K562 (cell line): ENCODE measurements at regions not wholly inside any gene's neighbourhood (a gene's known extent, or its start where the extent isn't known, plus 50 kb on each side); places are given as distances from the start of the nearest gene placed in this dataset.

Experiments
- HDAC2 ChIP-seq: fragments of 450-650 bp; IDR thresholded peaks from 2 replicates; pipeline ENCODE4 v1.6.1; 2016; ENCODE audit warnings: mild to moderate bottlenecking
- MYC ChIP-seq, 2 experiments: fragments of 250-450 bp in 1 of 2; sonication (Bioruptor Pico) in 1 of 2; IDR thresholded peaks; 2 replicates each; pipeline versions ENCODE4 v1.5.1 to v1.6.1; 2012 to 2021; ENCODE audit warnings: low read depth in 2 of 2, borderline replicate concordance in 1 of 2, improper control_type of control experiment in 1 of 2, low read length in 1 of 2, mild to moderate bottlenecking in 1 of 2, moderate library complexity in 1 of 2
- STAT5B ChIP-seq: fragments of 250-450 bp; sonication (Bioruptor Pico); IDR thresholded peaks from 2 replicates; pipeline ENCODE4 v1.8.0; 2021; ENCODE audit warnings: mild to moderate bottlenecking, inconsistent platforms
- TEAD4 ChIP-seq, 2 experiments: sonication (generic) in 1 of 2; formaldehyde crosslinking in 1 of 2; IDR thresholded peaks; 2 replicates each; pipeline versions ENCODE4 v1.6.1 to v1.8.0; 2012 to 2022; ENCODE audit warnings: borderline replicate concordance in 1 of 2, inconsistent platforms in 1 of 2, low read length in 1 of 2, mild to moderate bottlenecking in 1 of 2, missing genetic modification reagents in 1 of 2
- ZNF24 ChIP-seq: fragments of 450-650 bp; IDR thresholded peaks from 2 replicates; pipeline ENCODE4 v1.6.1; 2016
- TF ChIP-seq, protein P1 (sequence below), 2 experiments: fragments of 450-650 bp in 1 of 2; IDR thresholded peaks; 2 replicates each; pipeline ENCODE4 v1.6.1; 2011 to 2017; ENCODE audit warnings: low read depth in 2 of 2, antibody characterized with exemption in 1 of 2, borderline replicate concordance in 1 of 2, low read length in 1 of 2, mild to moderate bottlenecking in 1 of 2, mixed read lengths in 1 of 2; ENCODE audit not compliant: control insufficient read depth in 1 of 2
- TF ChIP-seq, protein P2 (sequence below): fragments of 450-650 bp; IDR thresholded peaks from 2 replicates; pipeline ENCODE4 v1.6.1; 2016; ENCODE audit warnings: mild to moderate bottlenecking, moderate library complexity
- TF ChIP-seq, protein P3 (sequence below): fragments of 250-450 bp; sonication (Bioruptor Pico); IDR thresholded peaks from 2 replicates; pipeline ENCODE4 v1.4.0; 2020; ENCODE audit warnings: borderline replicate concordance

DNA sequence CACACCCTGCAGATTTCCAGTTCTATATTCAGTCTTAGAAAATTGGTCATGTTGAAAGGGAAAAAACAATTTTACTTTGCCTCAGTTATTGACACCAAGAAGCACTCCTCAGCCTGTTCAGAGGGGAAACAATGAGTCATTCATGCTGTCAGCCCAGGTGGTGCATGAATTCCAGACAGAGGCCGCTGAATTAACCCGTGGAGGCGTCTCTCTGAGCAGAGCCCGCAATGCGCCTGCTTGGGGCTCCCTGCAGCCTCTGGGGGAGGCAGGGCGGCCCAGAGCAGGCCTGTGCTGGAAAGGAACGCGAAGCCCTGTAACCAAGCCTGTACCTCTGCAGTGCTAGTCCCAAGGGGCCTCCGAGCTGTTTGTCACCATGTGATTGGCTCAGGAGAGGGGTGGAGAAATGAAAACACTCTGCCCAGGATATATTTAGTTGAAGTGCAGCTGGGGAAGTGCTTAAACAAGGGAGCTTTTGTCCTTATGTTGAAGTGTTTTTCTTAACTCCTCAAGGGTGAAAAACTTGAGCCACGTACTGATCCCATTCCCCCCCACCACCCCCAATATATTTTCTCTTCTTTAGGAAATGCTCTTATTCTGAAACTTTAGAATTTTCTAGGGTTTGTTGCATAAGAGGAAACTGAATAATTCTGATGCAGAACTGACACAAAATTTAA, 68.3 kb upstream of the CHD2 start (continued):
- peak; percentile 79 for TF ChIP-seq MYC (IDR thresholded peaks at IDR 0.05; ENCODE audit: low read depth, low read length)
- no peak for TF ChIP-seq MYC (CRISPR knock-in tag; IDR thresholded peaks at IDR 0.05; ENCODE audit: borderline replicate concordance, low read depth)
- TF ChIP-seq TEAD4 (IDR thresholded peaks at IDR 0.05; ENCODE audit: low read length): peak; percentile 63
- no peak for TF ChIP-seq TEAD4 (CRISPR knock-in tag; IDR thresholded peaks at IDR 0.05; ENCODE audit: borderline replicate concordance)
- TF ChIP-seq, protein P1, sequence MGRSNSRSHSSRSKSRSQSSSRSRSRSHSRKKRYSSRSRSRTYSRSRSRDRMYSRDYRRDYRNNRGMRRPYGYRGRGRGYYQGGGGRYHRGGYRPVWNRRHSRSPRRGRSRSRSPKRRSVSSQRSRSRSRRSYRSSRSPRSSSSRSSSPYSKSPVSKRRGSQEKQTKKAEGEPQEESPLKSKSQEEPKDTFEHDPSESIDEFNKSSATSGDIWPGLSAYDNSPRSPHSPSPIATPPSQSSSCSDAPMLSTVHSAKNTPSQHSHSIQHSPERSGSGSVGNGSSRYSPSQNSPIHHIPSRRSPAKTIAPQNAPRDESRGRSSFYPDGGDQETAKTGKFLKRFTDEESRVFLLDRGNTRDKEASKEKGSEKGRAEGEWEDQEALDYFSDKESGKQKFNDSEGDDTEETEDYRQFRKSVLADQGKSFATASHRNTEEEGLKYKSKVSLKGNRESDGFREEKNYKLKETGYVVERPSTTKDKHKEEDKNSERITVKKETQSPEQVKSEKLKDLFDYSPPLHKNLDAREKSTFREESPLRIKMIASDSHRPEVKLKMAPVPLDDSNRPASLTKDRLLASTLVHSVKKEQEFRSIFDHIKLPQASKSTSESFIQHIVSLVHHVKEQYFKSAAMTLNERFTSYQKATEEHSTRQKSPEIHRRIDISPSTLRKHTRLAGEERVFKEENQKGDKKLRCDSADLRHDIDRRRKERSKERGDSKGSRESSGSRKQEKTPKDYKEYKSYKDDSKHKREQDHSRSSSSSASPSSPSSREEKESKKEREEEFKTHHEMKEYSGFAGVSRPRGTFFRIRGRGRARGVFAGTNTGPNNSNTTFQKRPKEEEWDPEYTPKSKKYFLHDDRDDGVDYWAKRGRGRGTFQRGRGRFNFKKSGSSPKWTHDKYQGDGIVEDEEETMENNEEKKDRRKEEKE (IDR thresholded peaks at IDR 0.05; ENCODE audit: borderline replicate concordance in 1 of 2, control insufficient read depth in 1 of 2, low read depth in 2 of 2, low read length in 1 of 2): peak in 1 of 2 experiments; percentile 77; a peak in 1 of 4 replicates
- TF ChIP-seq STAT5B: no peak
- peak; percentile 80 for TF ChIP-seq HDAC2
- TF ChIP-seq, protein P2, sequence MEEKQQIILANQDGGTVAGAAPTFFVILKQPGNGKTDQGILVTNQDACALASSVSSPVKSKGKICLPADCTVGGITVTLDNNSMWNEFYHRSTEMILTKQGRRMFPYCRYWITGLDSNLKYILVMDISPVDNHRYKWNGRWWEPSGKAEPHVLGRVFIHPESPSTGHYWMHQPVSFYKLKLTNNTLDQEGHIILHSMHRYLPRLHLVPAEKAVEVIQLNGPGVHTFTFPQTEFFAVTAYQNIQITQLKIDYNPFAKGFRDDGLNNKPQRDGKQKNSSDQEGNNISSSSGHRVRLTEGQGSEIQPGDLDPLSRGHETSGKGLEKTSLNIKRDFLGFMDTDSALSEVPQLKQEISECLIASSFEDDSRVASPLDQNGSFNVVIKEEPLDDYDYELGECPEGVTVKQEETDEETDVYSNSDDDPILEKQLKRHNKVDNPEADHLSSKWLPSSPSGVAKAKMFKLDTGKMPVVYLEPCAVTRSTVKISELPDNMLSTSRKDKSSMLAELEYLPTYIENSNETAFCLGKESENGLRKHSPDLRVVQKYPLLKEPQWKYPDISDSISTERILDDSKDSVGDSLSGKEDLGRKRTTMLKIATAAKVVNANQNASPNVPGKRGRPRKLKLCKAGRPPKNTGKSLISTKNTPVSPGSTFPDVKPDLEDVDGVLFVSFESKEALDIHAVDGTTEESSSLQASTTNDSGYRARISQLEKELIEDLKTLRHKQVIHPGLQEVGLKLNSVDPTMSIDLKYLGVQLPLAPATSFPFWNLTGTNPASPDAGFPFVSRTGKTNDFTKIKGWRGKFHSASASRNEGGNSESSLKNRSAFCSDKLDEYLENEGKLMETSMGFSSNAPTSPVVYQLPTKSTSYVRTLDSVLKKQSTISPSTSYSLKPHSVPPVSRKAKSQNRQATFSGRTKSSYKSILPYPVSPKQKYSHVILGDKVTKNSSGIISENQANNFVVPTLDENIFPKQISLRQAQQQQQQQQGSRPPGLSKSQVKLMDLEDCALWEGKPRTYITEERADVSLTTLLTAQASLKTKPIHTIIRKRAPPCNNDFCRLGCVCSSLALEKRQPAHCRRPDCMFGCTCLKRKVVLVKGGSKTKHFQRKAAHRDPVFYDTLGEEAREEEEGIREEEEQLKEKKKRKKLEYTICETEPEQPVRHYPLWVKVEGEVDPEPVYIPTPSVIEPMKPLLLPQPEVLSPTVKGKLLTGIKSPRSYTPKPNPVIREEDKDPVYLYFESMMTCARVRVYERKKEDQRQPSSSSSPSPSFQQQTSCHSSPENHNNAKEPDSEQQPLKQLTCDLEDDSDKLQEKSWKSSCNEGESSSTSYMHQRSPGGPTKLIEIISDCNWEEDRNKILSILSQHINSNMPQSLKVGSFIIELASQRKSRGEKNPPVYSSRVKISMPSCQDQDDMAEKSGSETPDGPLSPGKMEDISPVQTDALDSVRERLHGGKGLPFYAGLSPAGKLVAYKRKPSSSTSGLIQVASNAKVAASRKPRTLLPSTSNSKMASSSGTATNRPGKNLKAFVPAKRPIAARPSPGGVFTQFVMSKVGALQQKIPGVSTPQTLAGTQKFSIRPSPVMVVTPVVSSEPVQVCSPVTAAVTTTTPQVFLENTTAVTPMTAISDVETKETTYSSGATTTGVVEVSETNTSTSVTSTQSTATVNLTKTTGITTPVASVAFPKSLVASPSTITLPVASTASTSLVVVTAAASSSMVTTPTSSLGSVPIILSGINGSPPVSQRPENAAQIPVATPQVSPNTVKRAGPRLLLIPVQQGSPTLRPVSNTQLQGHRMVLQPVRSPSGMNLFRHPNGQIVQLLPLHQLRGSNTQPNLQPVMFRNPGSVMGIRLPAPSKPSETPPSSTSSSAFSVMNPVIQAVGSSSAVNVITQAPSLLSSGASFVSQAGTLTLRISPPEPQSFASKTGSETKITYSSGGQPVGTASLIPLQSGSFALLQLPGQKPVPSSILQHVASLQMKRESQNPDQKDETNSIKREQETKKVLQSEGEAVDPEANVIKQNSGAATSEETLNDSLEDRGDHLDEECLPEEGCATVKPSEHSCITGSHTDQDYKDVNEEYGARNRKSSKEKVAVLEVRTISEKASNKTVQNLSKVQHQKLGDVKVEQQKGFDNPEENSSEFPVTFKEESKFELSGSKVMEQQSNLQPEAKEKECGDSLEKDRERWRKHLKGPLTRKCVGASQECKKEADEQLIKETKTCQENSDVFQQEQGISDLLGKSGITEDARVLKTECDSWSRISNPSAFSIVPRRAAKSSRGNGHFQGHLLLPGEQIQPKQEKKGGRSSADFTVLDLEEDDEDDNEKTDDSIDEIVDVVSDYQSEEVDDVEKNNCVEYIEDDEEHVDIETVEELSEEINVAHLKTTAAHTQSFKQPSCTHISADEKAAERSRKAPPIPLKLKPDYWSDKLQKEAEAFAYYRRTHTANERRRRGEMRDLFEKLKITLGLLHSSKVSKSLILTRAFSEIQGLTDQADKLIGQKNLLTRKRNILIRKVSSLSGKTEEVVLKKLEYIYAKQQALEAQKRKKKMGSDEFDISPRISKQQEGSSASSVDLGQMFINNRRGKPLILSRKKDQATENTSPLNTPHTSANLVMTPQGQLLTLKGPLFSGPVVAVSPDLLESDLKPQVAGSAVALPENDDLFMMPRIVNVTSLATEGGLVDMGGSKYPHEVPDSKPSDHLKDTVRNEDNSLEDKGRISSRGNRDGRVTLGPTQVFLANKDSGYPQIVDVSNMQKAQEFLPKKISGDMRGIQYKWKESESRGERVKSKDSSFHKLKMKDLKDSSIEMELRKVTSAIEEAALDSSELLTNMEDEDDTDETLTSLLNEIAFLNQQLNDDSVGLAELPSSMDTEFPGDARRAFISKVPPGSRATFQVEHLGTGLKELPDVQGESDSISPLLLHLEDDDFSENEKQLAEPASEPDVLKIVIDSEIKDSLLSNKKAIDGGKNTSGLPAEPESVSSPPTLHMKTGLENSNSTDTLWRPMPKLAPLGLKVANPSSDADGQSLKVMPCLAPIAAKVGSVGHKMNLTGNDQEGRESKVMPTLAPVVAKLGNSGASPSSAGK: peak; percentile 68
- TF ChIP-seq ZNF24: peak; percentile 63; the same call in 1 of the 2 replicates
- TF ChIP-seq, protein P3, sequence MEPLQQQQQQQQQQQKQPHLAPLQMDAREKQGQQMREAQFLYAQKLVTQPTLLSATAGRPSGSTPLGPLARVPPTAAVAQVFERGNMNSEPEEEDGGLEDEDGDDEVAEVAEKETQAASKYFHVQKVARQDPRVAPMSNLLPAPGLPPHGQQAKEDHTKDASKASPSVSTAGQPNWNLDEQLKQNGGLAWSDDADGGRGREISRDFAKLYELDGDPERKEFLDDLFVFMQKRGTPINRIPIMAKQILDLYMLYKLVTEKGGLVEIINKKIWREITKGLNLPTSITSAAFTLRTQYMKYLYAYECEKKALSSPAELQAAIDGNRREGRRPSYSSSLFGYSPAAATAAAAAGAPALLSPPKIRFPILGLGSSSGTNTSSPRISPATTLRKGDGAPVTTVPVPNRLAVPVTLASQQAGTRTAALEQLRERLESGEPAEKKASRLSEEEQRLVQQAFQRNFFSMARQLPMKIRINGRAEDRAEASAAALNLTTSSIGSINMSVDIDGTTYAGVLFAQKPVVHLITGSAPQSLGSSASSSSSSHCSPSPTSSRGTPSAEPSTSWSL (CRISPR knock-in tag): no peak
